HEK293 (cell line): ENCODE measurements at regions not wholly inside any gene's neighbourhood (a gene's known extent, or its start where the extent isn't known, plus 50 kb on each side); places are given as distances from the start of the nearest gene placed in this dataset.

Experiments used
- CTCF ChIA-PET: fragments of 350-600 bp; formaldehyde crosslinking; extraction: SDS; loops from one replicate; lab custom pipeline; 2021; ENCODE audit warnings: antibody characterized with exemption; lab: Yijun Ruan, JAX
- POLR2A ChIA-PET: fragments of 300-600 bp; formaldehyde crosslinking; extraction: SDS; loops from one replicate; lab custom pipeline; 2020; ENCODE audit warnings: antibody characterized with exemption, inconsistent platforms; lab: Yijun Ruan, JAX
- H3K27ac ChIP-seq: fragments of 200-500 bp; sonication (Bioruptor generic); 2 replicates; pipeline ENCODE4 v1.5.1; 2014; ENCODE audit warnings: low read depth, low read length, control low read depth, inconsistent platforms; ENCODE audit errors: extremely low read depth
- H3K36me3 ChIP-seq, 2 experiments: fragments of 200-500 bp in 1 of 2; sonication (Bioruptor generic) in 1 of 2; 1 replicate in 1 of 2; 2 replicates in 1 of 2; pipeline ENCODE4 v1.5.1; 2014 to 2017; ENCODE audit warnings: inconsistent platforms in 2 of 2, low read length in 2 of 2; ENCODE audit not compliant: control insufficient read depth in 2 of 2, insufficient read depth in 1 of 2
- H3K4me1 ChIP-seq: fragments of 200-500 bp; sonication (Bioruptor generic); 2 replicates; pipeline ENCODE4 v1.5.1; 2014; ENCODE audit warnings: mild to moderate bottlenecking, low read length, inconsistent platforms; ENCODE audit not compliant: control insufficient read depth, insufficient read depth
- H3K4me3 ChIP-seq: 2 replicates; pipeline ENCODE4 v1.5.1; 2011; ENCODE audit warnings: low read depth, mild to moderate bottlenecking, control low read depth, low read length, moderate library complexity
- H3K9me3 ChIP-seq: fragments of 200-500 bp; sonication (Bioruptor generic); 2 replicates; pipeline ENCODE4 v1.5.1; 2014; ENCODE audit warnings: low read depth, low read length, inconsistent platforms; ENCODE audit not compliant: control insufficient read depth, insufficient read depth
- BCL6B ChIP-seq: fragments of 450-650 bp; formaldehyde crosslinking; IDR thresholded peaks from 2 replicates; pipeline ENCODE4 v1.5.1; 2017; ENCODE audit warnings: missing biosample characterization, missing genetic modification characterization
- FEZF1 ChIP-seq: fragments of 450-650 bp; formaldehyde crosslinking; IDR thresholded peaks from 2 replicates; pipeline ENCODE4 v1.5.1; 2016; ENCODE audit warnings: missing biosample characterization, missing genetic modification characterization
- KLF16 ChIP-seq: fragments of 450-650 bp; formaldehyde crosslinking; IDR thresholded peaks from 2 replicates; pipeline ENCODE4 v1.5.1; 2017; ENCODE audit warnings: missing biosample characterization, missing genetic modification characterization
- PRDM4 ChIP-seq: fragments of 450-650 bp; formaldehyde crosslinking; IDR thresholded peaks from 2 replicates; pipeline ENCODE4 v1.5.1; 2017; ENCODE audit warnings: missing biosample characterization, missing genetic modification characterization
- SCRT2 ChIP-seq: fragments of 450-650 bp; formaldehyde crosslinking; IDR thresholded peaks from 2 replicates; pipeline ENCODE4 v1.5.1; 2016; ENCODE audit warnings: missing biosample characterization, missing genetic modification characterization
- TRIM28 ChIP-seq: IDR thresholded peaks from 2 replicates; pipeline ENCODE4 v1.6.1; 2011; ENCODE audit warnings: low read length, control low read depth, borderline replicate concordance
- ZBTB1 ChIP-seq: fragments of 450-650 bp; formaldehyde crosslinking; IDR thresholded peaks from 2 replicates; pipeline ENCODE4 v1.5.1; 2016; ENCODE audit warnings: missing biosample characterization, missing genetic modification characterization
- ZNF140 ChIP-seq: fragments of 450-650 bp; formaldehyde crosslinking; IDR thresholded peaks from 2 replicates; pipeline ENCODE4 v1.5.1; 2016; ENCODE audit warnings: missing biosample characterization, missing genetic modification characterization
- ZNF2 ChIP-seq: fragments of 450-650 bp; formaldehyde crosslinking; IDR thresholded peaks from 2 replicates; pipeline ENCODE4 v1.5.1; 2016; ENCODE audit warnings: missing biosample characterization, missing genetic modification characterization
- ZNF202 ChIP-seq: fragments of 450-650 bp; formaldehyde crosslinking; IDR thresholded peaks from 2 replicates; pipeline ENCODE4 v1.5.1; 2016; ENCODE audit warnings: missing biosample characterization, missing genetic modification characterization, borderline replicate concordance
- ZNF221 ChIP-seq: fragments of 450-650 bp; formaldehyde crosslinking; IDR thresholded peaks from 2 replicates; pipeline ENCODE4 v1.5.1; 2017; ENCODE audit warnings: missing biosample characterization, missing genetic modification characterization, borderline replicate concordance
- ZNF302 ChIP-seq: fragments of 450-650 bp; formaldehyde crosslinking; IDR thresholded peaks from 2 replicates; pipeline ENCODE4 v1.5.1; 2016; ENCODE audit warnings: missing biosample characterization, missing genetic modification characterization, low read depth
- ZNF555 ChIP-seq: fragments of 450-650 bp; formaldehyde crosslinking; conservative IDR thresholded peaks from 2 replicates; pipeline ENCODE4 v1.5.1; 2017; ENCODE audit warnings: missing biosample characterization, mild to moderate bottlenecking, missing genetic modification characterization, inconsistent platforms
- ZNF623 ChIP-seq: fragments of 450-650 bp; formaldehyde crosslinking; IDR thresholded peaks from 2 replicates; pipeline ENCODE4 v1.5.1; 2016; ENCODE audit warnings: missing biosample characterization, missing genetic modification characterization
- ZNF701 ChIP-seq: fragments of 450-650 bp; formaldehyde crosslinking; IDR thresholded peaks from 2 replicates; pipeline ENCODE4 v1.5.1; 2016; ENCODE audit warnings: missing biosample characterization, missing genetic modification characterization
- ZNF768 ChIP-seq: fragments of 450-650 bp; formaldehyde crosslinking; IDR thresholded peaks from 2 replicates; pipeline ENCODE4 v1.5.1; 2018; ENCODE audit warnings: missing biosample characterization, mild to moderate bottlenecking, missing genetic modification characterization
- ZNF830 ChIP-seq: fragments of 450-650 bp; IDR thresholded peaks from 2 replicates; pipeline ENCODE4 v1.5.0; 2018; ENCODE audit warnings: missing biosample characterization, missing genetic modification characterization, low read depth, mild to moderate bottlenecking, moderate library complexity
- TF ChIP-seq, protein P1 (sequence below): fragments of 450-650 bp; formaldehyde crosslinking; IDR thresholded peaks from 2 replicates; pipeline ENCODE4 v1.5.1; 2016; ENCODE audit warnings: missing biosample characterization, missing genetic modification characterization
- TF ChIP-seq, protein P2 (sequence below): fragments of 450-650 bp; formaldehyde crosslinking; IDR thresholded peaks from 2 replicates; pipeline ENCODE4 v1.5.1; 2016; ENCODE audit warnings: missing biosample characterization, missing genetic modification characterization

GRCh38 chr16:65576631-65577030 is 454.8 kb upstream of the CDH11 start (continued):
- TF ChIP-seq, protein P1, sequence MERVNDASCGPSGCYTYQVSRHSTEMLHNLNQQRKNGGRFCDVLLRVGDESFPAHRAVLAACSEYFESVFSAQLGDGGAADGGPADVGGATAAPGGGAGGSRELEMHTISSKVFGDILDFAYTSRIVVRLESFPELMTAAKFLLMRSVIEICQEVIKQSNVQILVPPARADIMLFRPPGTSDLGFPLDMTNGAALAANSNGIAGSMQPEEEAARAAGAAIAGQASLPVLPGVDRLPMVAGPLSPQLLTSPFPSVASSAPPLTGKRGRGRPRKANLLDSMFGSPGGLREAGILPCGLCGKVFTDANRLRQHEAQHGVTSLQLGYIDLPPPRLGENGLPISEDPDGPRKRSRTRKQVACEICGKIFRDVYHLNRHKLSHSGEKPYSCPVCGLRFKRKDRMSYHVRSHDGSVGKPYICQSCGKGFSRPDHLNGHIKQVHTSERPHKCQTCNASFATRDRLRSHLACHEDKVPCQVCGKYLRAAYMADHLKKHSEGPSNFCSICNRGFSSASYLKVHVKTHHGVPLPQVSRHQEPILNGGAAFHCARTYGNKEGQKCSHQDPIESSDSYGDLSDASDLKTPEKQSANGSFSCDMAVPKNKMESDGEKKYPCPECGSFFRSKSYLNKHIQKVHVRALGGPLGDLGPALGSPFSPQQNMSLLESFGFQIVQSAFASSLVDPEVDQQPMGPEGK (tag by site-specific recombination): no peak
- TF ChIP-seq ZNF140 (tag by site-specific recombination) (no peak), TRIM28 (no peak), BCL6B (tag by site-specific recombination) (no peak), ZNF555 (tag by site-specific recombination) (no peak), FEZF1 (tag by site-specific recombination) (no peak), ZNF623 (tag by site-specific recombination) (no peak), ZNF302 (tag by site-specific recombination) (no peak), KLF16 (tag by site-specific recombination) (no peak), ZNF202 (tag by site-specific recombination) (no peak)
- TF ChIP-seq, protein P2, sequence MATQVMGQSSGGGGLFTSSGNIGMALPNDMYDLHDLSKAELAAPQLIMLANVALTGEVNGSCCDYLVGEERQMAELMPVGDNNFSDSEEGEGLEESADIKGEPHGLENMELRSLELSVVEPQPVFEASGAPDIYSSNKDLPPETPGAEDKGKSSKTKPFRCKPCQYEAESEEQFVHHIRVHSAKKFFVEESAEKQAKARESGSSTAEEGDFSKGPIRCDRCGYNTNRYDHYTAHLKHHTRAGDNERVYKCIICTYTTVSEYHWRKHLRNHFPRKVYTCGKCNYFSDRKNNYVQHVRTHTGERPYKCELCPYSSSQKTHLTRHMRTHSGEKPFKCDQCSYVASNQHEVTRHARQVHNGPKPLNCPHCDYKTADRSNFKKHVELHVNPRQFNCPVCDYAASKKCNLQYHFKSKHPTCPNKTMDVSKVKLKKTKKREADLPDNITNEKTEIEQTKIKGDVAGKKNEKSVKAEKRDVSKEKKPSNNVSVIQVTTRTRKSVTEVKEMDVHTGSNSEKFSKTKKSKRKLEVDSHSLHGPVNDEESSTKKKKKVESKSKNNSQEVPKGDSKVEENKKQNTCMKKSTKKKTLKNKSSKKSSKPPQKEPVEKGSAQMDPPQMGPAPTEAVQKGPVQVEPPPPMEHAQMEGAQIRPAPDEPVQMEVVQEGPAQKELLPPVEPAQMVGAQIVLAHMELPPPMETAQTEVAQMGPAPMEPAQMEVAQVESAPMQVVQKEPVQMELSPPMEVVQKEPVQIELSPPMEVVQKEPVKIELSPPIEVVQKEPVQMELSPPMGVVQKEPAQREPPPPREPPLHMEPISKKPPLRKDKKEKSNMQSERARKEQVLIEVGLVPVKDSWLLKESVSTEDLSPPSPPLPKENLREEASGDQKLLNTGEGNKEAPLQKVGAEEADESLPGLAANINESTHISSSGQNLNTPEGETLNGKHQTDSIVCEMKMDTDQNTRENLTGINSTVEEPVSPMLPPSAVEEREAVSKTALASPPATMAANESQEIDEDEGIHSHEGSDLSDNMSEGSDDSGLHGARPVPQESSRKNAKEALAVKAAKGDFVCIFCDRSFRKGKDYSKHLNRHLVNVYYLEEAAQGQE (tag by site-specific recombination): no peak

DNA sequence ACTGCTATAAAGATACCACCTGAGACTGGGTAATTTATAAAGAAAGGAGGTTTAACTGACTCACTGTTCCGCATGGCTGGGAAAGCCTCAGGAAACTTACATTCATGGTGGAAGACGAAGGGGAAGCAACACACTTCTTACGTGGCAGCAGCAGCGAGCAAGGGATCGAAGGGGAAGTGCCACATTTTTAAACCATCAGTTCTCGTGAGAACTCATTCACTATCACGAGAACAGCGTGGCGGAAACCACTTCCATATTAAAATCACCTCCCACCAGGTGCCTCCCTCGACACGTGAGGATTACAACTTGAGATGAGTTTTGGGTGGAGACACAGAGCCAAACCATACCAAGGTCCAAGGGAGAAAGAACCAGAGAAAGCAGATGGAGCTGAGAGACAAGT is 454.3 kb upstream of the CDH11 start:
- CTCF ChIA-PET: no interaction called here
- H3K4me1 ChIP-seq: no peaks in the 10 kb centered on the region
- TF ChIP-seq ZNF701 (tag by site-specific recombination): no peak
- TF ChIP-seq PRDM4: no peak
- no peak for TF ChIP-seq ZNF221 (tag by site-specific recombination)
- no peak for TF ChIP-seq ZBTB1
- TF ChIP-seq KLF16 (tag by site-specific recombination): no peak
- no peak for TF ChIP-seq SCRT2 (tag by site-specific recombination)
- TF ChIP-seq ZNF830 (tag by site-specific recombination): no peak
- no peak for TF ChIP-seq ZNF768 (tag by site-specific recombination)
- TF ChIP-seq, protein P1 (tag by site-specific recombination): no peak
- no peak for TF ChIP-seq ZNF2 (tag by site-specific recombination)
- TF ChIP-seq, all 188 proteins: peak for 0
- Histone ChIP-seq H3K4me3 (no peak overlapping the region), H3K9me3 (no peaks in the 10 kb centered on the region), H3K27ac (no peak overlapping the region), H3K36me3 (no peaks in the 10 kb centered on the region)
- POLR2A ChIA-PET: no interaction called here
